ENCODE measurements at regions not wholly inside any gene's neighbourhood (a gene's known extent, or its start where the extent isn't known, plus 50 kb on each side); places are given as distances from the start of the nearest gene placed in this dataset.

GRCh38 chr2:150909613-150910012 lies 352.1 kb downstream of the RBM43 start:
- DNase-seq (ENCODE audit: low spot score) = no peak
- no peak for FAIRE-seq

GRCh38 chr2:150909090-150909489 lies 352.6 kb downstream of the RBM43 start:
- no peak for FAIRE-seq
- DNase-seq (ENCODE audit: low spot score) = no peak

GRCh38 chr2:150907466-150907865 lies 354.2 kb downstream of the RBM43 start:
- FAIRE-seq = no peak
- no peak for DNase-seq (ENCODE audit: low spot score)

- no peak for FAIRE-seq
- DNase-seq (ENCODE audit: low spot score) = no peak
Measured at GRCh38 chr2:150903461-150903860, 358.2 kb downstream of the RBM43 start.

- FAIRE-seq = no peak
- no peak for DNase-seq (ENCODE audit: low spot score)
Measured at GRCh38 chr2:150903055-150903454, 358.6 kb downstream of the RBM43 start.

- FAIRE-seq (no peak), DNase-seq (ENCODE audit: low spot score) (no peak)
Measured at GRCh38 chr2:150900913-150901312, 360.8 kb downstream of the RBM43 start.

GRCh38 chr2:150895968-150896367 lies 365.7 kb downstream of the RBM43 start:
- no peak for DNase-seq (ENCODE audit: low spot score)
- FAIRE-seq = no peak

- DNase-seq (ENCODE audit: low spot score) = no peak
- FAIRE-seq = no peak
Measured at GRCh38 chr2:150889141-150889540, 372.5 kb downstream of the RBM43 start.

- DNase-seq (ENCODE audit: low spot score) (no peak), FAIRE-seq (no peak)
Measured at GRCh38 chr2:150888337-150888736, 373.3 kb downstream of the RBM43 start.

- FAIRE-seq (no peak), DNase-seq (ENCODE audit: low spot score) (no peak)
Measured at GRCh38 chr2:150887926-150888325, 373.7 kb downstream of the RBM43 start.

- FAIRE-seq (no peak), DNase-seq (ENCODE audit: low spot score) (no peak)
Measured at GRCh38 chr2:150885774-150886386, 375.8 kb downstream of the RBM43 start.

- no peak for DNase-seq (ENCODE audit: low spot score)
- FAIRE-seq = no peak
Measured at GRCh38 chr2:150885236-150885635, 376.4 kb downstream of the RBM43 start.

GRCh38 chr2:150883613-150883895 lies 378.1 kb downstream of the RBM43 start:
- no peak for FAIRE-seq
- no peak for DNase-seq (ENCODE audit: low spot score)

- no peak for DNase-seq (ENCODE audit: low spot score)
- no peak for FAIRE-seq
Measured at GRCh38 chr2:150882751-150883612, 378.7 kb downstream of the RBM43 start.

- no peak for FAIRE-seq
- no peak for DNase-seq (ENCODE audit: low spot score)
Measured at GRCh38 chr2:150880986-150881385, 380.7 kb downstream of the RBM43 start.

GRCh38 chr2:150878356-150878755 lies 383.3 kb downstream of the RBM43 start:
- DNase-seq (ENCODE audit: low spot score) (peak; percentile 9), FAIRE-seq (no peak)

- no peak for DNase-seq (ENCODE audit: low spot score)
- FAIRE-seq = no peak
Measured at GRCh38 chr2:150876251-150876950, 385.3 kb downstream of the RBM43 start.

GRCh38 chr2:150873396-150873772 lies 385.9 kb upstream of the RND3 start:
- DNase-seq (ENCODE audit: low spot score) (no peak), FAIRE-seq (no peak)

- no peak for DNase-seq (ENCODE audit: low spot score)
- FAIRE-seq = no peak
Measured at GRCh38 chr2:150872756-150873395, 385.4 kb upstream of the RND3 start.

- FAIRE-seq = no peak
- DNase-seq (ENCODE audit: low spot score) = no peak
Measured at GRCh38 chr2:150866431-150866830, 379.0 kb upstream of the RND3 start.

GRCh38 chr2:150863691-150864090 lies 376.2 kb upstream of the RND3 start:
- DNase-seq (ENCODE audit: low spot score) (no peak), FAIRE-seq (no peak)

- no peak for DNase-seq (ENCODE audit: low spot score)
- no peak for FAIRE-seq
Measured at GRCh38 chr2:150860301-150860700, 372.8 kb upstream of the RND3 start.

All from urothelium cell line (cell line).